GM21619 (cell line): ENCODE measurements at regions not wholly inside any gene's neighbourhood (a gene's known extent, or its start where the extent isn't known, plus 50 kb on each side); places are given as distances from the start of the nearest gene placed in this dataset.
A peak's percentile ranks its signal among the peaks of the same experiment; 100 is the strongest.
"Not testable (repeated sequence)": the region's sequence is repeated elsewhere in the genome, so short reads cannot be mapped to it uniquely, and the experiment has no call there.

Experiments
- ATAC-seq: cut with Tn5 transposase; IDR thresholded peaks from one replicate; pipeline ENCODE4 v1.9.1; 2021; ENCODE audit not compliant: unreplicated experiment

DNA sequence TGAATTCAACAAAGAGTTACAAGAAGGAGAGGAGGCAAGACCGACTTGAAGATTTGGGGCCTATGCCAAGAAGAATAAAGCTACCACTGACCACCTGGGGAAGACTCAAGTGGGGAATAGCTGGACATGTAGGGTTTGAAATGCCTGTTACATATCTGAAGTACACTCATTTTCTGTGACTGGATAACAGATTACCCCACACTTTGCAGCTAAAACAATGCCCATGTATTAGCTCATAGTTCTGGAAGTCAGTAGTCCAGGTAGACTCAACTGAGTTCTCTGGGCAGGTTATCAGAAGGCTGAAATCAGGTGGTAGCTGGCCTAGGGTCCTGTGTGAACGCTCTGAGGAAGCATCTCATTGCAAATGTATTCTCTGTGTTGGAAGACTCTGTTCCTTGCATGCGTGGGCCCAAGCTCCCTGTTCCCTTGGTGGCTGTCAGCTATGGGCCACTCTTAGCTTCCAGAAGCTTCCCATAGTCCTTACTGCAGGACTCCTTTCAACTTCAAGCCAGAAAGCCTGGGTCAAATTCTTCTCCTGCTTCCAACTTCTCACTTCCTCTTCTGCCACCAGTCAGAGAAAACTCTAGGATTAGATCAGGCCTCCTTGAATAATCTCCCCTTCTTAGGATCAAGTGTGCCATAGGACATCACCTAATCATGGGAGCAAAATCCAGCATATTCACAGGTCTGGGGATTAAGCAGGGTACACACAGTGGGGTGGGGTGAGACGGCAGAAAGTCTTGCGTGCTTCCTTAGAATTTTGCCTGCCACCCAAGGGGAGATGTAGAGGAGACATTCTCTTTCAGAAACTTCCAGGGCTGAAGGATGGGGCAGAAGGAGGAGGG, 187.8 kb downstream of the SHQ1 start:
- ATAC-seq, result no peak

DNA sequence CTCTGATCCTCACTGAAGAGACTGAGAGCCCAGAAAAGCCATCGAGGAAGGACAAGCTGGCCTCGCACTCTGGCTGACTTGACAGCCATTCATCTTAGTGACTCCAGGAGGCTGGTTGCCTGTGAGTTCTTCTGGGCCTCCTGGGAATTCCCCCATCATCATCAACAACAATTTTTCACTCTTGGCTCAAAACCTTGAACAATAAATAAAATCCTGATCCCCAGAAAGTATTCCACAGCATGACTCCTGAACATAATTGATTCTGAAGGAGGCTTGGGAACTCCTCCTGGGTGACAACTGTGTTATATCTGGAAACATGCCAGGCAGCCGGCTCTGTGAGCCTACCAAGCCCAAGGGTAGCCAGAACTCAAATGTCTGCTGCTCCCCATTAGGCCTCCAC, 188.6 kb downstream of the SHQ1 start:
- no peak for ATAC-seq

DNA sequence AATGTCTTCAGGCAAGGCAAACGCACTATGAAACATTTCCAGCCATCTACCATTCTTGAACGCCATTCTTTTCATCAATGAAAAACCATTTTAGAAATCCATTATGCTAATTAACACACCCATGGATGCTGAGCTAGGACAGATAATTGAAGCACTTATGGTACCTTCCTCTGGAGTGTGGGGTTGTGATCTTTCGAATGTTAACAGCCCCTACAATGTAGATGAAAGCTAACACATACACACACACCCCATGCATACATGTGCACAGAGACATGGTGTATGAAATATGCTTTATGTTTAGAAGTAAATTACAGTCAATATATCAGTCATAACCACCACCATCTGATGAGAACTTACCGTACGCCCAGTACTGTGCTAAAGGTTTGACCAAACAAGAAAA, 189.1 kb downstream of the SHQ1 start:
- no peak for ATAC-seq

DNA sequence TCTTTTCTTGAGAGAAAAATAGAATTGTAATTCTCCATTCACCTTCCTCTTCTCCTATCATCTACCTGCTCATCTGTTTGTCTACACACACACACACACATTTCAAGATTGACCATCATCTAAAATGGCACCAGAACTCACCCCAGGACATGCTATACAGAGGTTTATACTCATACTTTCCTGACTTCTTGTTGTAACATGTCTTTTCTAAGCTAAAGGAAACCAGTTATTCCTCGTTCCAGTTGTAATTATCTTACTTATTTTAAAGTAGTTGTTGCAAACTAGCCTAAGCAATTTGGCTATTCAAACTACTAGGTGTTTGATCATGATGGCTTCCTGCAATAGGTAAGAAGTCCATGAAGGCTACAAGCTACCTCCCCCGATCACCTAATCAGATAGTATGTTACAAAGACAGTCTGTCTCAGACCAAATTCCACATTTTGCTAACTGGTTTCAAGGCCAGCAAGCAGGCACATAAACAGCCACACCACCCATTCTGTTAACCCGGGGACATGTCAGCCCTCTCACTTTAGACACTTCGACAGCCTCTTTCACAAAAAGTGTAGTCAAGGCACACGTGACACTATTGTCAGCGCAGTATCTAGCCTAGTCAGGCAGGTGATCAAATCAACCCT, 189.7 kb downstream of the SHQ1 start:
- no peak for ATAC-seq

DNA sequence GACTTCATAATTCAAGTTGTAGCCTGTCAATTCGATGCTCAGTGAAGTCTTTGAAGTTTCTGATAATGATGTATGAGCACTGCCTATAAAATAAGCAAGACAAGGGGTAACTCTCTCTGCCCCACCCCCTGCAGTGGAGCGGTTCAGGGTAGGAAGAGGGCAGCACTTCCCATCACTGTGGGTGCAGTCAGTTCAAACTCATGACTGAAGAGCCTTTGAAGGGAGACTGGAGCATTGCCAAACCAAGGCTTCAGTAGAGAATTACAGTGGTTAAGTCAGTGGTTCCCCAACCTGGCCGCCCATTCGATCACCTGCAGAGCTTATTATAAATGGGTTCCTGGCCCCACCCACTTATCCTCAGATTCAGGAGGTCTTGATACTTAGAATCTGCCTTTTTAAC, 190.6 kb downstream of the SHQ1 start:
- no peak for ATAC-seq

DNA sequence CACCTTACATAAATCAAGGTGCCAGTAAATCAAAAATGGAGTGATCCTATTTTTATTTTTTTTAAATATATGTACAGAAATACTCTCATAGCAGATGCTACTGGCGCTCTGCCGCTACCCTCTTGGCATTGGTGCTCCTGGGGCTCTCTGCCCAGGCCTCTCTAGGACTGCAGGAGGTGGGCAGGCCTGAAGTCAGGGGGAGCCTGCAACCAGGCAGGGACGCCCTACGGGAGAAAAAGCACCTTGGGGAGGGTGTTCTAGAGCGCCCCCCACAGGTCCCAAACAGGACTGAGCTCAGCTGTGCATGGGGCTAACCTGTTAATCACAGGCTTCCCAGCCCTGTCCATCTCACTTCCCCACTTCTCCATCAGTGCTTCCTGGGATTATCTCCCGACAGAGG, 192.5 kb downstream of the SHQ1 start:
- ATAC-seq, result no peak

DNA sequence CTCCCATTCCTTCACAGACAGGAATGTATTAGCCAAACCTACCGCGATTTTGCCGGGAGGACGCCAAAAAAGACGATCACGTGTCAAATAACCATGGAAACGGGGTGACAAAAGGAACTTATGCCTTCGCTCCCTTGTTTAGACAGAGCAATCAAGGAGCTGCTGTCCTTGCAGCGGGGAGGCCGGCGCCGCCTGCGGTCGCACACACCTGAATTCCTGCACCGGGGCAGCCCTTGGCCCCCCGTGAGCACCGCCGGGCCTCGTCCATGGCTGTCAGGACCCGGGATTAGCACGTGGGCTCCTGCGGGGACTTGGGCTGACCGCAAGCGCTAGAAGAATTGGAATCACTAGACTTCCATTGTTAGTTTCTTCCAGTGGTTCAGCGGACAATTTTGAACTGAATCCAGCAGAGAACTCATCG, 193.1 kb downstream of the SHQ1 start:
- no peak for ATAC-seq

DNA sequence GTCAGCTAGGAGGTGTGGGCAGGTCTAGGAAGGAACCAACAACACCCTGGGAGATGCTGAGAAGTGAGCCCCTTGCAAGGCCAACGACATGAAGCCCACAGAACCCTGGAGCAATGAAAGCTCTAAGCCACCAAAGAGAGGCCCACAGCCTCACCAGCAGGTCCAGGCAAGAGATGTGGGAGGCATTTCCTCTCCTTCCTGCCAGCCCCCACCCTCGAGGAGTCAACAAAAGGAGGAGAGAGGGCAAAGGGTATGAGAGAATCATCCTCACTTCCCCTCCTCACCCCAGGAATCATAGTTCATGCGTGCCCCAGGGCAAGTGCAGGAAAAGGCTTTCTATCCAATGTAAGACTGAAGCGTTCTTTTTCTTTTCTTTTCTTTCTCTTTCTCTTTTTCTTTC, 195.8 kb downstream of the SHQ1 start:
- ATAC-seq, result no peak

DNA sequence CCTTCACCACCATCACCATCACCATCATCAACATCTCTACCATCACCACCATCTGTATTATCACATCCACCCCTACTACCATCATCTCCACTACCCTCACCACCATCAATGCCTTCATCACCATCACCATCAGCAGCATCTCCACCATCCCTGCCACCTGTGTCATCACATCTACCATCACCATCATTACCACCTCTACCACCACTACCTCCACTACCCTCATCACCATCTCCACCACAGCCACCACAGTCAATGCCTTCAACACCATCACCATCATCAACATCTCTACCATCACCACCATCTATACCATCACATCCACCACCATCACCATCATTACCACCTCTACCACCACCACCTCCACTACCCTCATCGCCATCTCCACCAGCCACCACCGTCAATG, 196.7 kb downstream of the SHQ1 start:
- ATAC-seq, result no peak

DNA sequence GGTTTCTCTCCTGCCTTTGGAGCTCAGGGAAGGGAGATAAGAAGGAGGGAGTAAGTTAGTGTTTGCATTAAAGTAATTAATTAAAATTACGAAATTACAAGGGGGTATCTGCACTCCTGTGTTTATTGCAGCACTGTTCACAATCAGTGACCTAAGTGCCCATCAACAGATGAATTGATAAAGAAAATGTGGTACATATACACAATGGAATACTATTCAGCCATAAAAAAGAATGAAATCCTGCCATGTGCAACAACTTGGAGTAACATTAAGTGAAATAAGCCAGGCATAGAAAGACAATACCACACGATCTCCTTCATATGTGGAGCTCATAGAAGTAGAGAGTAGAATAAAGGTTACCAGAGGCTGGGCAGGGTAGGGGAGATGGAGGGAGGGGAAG, 202.0 kb downstream of the SHQ1 start:
- ATAC-seq, result no peak

DNA sequence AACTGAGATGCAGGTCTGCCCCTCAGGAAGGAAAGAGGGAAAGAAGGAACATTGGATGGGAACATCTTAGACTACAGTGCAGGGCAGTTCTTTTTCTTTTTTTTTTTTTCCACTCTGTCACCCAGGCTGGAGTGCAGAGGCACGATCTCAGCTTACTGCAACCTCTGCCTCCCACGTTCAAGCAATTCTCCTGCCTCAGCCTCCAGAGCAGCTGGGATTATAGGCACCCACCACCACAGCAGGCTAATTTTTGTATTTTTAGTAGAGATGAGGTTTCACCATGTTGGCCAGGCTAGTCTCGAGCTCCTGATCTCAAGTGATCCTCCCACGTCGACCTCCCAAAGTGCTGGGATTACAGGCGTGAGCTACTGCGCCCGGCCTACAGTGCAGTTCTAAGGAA, 204.6 kb downstream of the SHQ1 start:
- not testable (repeated sequence) for ATAC-seq

DNA sequence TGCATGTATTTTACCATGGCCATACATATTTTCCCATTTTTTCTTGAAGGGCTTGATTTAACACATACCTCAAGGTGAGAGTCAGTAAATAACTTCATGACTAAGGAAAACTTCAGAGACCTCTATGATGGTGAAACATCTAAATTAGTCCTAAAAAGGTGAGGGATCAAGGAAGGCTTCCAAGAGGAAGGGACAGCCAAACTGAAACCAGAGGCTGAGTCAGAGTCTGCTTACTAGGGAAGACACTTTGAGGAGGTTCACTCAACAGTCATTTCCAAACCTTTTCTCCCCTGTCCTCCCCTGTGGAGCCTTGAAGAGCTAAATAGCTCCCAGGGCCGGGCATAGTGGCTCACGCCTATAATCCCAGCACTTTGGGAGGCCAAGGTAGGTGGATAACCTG, 206.6 kb downstream of the SHQ1 start:
- no peak for ATAC-seq

DNA sequence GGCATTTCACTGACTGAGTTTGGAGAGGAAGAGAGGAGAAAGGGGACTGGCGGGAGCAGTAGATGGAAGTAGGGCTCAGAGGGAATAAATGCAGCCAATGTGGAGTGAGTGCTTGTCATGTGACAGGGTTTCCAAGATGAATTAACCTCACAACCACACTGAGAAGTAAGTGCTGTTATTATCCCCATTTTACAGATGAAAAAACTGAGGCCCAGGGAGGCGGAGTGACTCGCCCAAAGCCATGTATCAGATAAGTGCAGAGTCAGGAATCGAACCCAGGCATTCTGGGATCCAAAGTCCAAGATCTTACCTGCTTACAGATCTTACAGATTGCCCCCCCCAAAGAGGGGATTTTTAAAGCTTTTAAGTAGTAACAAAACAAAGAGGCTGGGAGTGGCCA, 207.2 kb downstream of the SHQ1 start:
- ATAC-seq, result no peak

DNA sequence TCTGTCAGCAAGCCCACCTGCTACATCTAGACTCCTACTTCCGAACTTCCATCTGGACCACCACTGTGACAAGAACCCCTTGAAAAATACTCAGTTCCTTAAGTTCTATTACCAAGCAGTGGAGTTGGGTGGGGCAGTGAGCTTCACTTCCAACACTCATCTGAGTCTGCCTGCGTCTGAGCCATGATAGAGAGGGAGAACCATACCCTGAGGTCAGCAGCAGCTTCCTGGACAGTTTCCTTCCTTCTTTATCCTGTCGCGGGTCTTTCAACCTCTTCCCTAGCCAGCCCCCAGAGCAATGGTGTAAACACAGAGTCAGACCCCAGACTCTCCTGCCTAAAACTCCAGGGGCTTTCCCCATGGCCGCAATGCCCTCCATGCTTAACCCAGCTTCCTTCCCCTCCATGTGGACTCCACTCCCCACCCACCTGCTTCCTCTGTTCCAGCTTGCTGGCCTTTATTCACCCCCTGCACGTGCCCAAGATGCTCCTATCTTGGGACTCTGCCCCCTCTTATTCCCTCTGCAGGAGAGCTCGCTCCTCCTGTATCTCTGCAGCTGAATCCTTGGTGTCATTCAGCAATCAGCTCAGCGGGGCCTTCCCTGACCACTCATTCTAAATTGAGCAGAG, 211.2 kb downstream of the SHQ1 start:
- no peak for ATAC-seq

DNA sequence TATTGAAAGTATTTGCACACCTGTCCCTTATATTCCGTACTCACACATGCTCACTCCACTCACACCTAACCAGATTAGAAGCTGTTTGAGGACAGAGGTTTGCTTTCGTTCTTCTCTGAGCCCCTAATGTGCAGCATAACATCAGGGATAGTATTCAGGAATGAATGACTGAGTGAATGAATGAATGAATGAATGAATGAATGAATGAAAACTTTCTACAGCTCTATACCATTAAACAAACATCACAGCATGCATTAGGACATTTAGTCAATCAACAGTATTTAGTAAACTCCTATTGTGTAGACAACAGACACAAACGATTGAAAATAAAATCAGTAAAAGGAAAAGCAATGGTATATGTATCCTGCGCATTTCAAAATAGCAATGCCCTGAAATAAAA, 212.7 kb downstream of the SHQ1 start:
- no peak for ATAC-seq

DNA sequence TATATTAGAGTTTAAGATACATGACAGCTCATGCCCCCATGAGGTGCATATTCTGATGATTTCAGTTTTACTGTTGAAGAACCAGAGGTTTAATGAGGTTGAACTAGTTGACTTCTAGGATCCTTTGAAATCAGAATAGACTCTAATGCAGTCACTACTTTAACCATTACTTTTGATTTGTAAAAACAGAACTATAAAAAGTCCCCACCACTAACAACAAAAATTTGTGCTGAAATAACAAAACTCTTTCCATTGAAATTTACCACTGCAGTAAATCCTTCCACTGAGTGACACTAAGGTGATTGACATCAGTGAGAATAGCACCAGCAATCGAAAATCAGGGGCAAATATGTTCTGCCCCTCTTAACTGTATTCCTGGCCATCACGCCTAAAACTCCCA, 214.1 kb downstream of the SHQ1 start:
- peak; percentile 51 for ATAC-seq

DNA sequence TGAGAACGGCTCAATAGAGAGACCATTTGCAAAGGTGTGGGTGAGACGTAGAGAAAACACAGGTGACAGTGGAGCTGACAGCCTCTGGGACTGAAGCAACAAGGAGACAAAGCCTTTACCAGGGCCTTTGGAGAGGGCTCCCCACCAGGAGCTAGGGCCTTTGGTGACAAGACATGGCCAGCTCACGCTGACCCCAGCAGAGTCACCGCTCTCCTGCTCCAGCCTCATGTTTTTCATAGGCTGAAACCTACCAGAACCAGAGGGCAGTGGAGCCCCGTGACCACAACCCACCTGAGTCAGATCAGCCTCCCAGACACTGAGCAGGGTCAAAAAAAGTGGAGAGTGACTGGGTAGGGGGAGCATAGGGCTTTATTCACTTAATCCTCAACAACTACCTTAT, 214.7 kb downstream of the SHQ1 start:
- no peak for ATAC-seq

DNA sequence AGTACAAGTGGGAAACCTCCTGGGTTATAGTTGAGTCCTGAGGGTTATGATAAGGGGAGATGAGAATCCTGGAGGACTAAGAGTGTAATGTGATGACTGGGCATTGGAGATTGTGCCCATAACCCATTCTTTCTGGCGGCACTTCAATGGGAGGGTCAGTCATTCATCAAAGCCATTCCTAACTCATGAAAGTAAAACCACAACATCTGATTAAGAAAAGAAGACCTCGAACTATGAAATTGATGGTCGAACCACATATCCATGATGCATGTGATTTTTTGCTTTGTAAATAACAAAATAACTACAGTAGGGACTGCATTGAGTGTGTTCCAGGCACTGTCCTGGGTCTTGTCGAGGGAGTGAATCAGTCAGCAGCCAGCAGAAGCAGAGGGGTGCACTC, 215.1 kb downstream of the SHQ1 start:
- no peak for ATAC-seq

DNA sequence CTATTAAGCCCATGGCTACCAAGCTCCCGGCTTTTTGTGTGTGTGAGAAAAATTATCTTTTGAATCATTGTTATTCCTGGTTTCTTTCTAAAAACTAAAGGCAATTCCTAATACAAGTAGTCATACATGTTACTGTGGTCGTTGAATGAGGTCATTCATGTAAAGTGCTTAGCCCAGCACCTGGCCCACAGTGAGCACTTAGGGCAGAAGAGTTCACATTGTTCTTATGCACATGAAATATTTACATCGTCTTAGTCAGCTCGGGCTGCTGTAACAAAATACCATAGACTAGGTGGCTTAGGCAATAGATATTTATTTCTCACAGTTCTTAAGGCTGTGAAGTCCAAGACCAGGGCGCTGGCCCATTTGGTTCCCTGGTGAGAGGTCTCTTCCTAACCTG, 216.1 kb downstream of the SHQ1 start:
- no peak for ATAC-seq

DNA sequence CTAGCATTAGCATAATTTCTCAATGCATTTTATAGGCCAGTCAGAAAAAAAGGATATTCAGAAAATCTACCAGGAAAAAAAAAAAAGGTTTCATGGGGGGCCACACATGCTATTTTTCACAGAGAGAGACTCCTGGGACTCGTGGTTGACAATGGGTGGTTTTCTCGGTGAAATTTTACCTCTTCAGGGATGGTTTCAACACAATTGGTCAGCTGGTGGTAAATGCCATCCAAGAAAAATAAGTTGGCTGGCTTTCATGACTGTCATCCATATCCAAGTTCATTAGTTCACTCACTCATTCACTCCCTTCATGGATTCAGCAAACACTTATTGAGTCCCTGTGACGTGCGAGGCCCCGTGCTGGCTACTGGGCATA, 217.3 kb downstream of the SHQ1 start:
- no peak for ATAC-seq

DNA sequence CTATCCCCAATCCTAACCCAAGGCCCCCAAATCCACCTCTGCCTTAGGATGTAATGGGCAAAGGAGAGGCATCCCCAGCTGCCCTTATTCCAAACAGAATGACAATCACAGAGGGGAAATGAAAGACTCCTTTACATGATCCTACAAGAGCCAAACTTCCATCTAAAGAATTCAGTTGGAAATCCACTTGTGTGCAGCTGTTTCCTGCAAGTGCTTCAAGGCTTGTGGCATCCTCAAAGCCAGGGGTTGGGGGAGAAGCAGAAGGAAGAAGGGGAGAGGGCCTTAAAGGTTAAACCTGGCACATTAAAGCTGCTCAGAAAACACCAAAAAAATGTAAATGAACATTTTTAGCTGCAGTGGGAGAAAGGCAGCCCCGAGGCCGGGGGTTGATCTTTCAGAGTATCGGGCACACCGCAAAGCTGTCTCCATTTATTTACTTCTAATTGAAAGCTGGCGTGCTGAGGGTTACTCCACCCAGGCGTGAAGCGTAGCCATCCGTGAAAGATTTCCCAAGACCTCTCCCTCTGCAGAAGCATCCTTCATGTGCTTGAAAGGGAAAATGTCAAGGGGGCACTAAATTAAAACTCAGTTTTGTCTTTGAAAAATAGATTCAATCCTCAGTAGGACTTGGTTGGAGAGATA, 217.8 kb downstream of the SHQ1 start:
- no peak for ATAC-seq

DNA sequence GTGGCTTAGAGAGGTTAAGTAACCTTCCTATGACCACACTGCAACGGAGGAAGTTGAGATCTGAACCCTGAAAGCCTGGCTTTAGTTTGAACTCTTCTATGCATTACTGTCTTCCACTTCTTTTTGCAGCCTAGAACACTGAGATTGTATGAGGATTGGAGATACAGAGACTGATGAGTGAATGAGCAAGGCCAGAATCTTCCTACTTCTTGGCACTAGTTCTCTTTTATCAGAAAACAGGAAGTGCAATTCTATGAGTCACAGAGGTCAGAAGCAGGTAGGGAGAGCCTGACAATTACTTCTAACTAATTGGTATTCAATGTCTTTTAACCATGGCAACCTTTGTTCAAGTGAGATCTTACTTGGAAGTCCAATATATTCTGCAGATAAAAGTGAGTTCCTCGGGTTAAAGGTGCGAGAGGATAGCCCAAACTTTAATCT, 219.0 kb downstream of the SHQ1 start:
- ATAC-seq, result peak; percentile 47
